Esophagus squamous epithelium (tissue), 4 donors: ENCODE measurements at regions not wholly inside any gene's neighbourhood (a gene's known extent, or its start where the extent isn't known, plus 50 kb on each side); places are given as distances from the start of the nearest gene placed in this dataset.

Source experiments
- CTCF ChIP-seq, 6 experiments: fragments of 450-650 bp in 4 of 6; fragments of 200-600 bp in 2 of 6; sonication (generic) in 2 of 6; IDR thresholded peaks; one replicate each; pipeline ENCODE4 v1.5.1; 2016 to 2019; ENCODE audit warnings: antibody characterized with exemption in 6 of 6, mild to moderate bottlenecking in 4 of 6, moderate library complexity in 4 of 6
- POLR2A ChIP-seq, 4 donors: fragments of 450-650 bp; IDR thresholded peaks; one replicate each; pipeline ENCODE4 v1.6.1; 2017; ENCODE audit warnings: antibody characterized with exemption in 4 of 4, mild to moderate bottlenecking in 4 of 4, moderate library complexity in 3 of 4

- no peak for TF ChIP-seq POLR2A (IDR thresholded peaks at IDR 0.05)
- no peak for TF ChIP-seq CTCF (IDR thresholded peaks at IDR 0.05)
Measured at GRCh38 chr2:193670478-193670877, 1475.7 kb upstream of the TMEFF2 start.
